Left lung (tissue), 4 donors: ENCODE measurements at regions not wholly inside any gene's neighbourhood (a gene's known extent, or its start where the extent isn't known, plus 50 kb on each side); places are given as distances from the start of the nearest gene placed in this dataset.

ENCODE experiments used
- ATAC-seq: fragments of 200-7000 bp; cut with Tn5 transposase; one replicate; pipeline ENCODE4 v1.9.1; 2020; ENCODE audit warnings: moderate library complexity
- DNase-seq, 4 donors: peaks; one replicate each; pipeline ENCODE4 v3.0.0-alpha.2; 2013 to 2020
- H3K27ac ChIP-seq, 2 donors: fragments of 200-600 bp; sonication (generic) in 1 of 2; one replicate each; pipeline versions ENCODE4 v1.5.0 to v1.8.0; 2020 to 2021
- H3K27me3 ChIP-seq, 2 donors: fragments of 200-600 bp; sonication (generic) in 1 of 2; one replicate each; pipeline versions ENCODE4 v1.5.0 to v1.8.0; 2020 to 2021
- H3K36me3 ChIP-seq, 2 donors: fragments of 200-600 bp; sonication (generic) in 1 of 2; one replicate each; pipeline versions ENCODE4 v1.5.0 to v1.8.0; 2020 to 2021
- H3K4me1 ChIP-seq, 2 donors: fragments of 200-600 bp; one replicate each; pipeline ENCODE4 v1.8.0; 2021
- H3K4me3 ChIP-seq, 2 donors: fragments of 200-600 bp; sonication (generic) in 1 of 2; one replicate each; pipeline versions ENCODE4 v1.5.0 to v1.8.0; 2020 to 2021; ENCODE audit warnings: mild to moderate bottlenecking in 1 of 2
- H3K9me3 ChIP-seq, 2 donors: fragments of 200-600 bp; sonication (generic) in 1 of 2; one replicate each; pipeline versions ENCODE4 v1.5.0 to v1.8.0; 2020 to 2021
- CTCF ChIP-seq, 2 donors: fragments of 200-600 bp; sonication (generic) in 1 of 2; IDR thresholded peaks; one replicate each; pipeline versions ENCODE4 v1.5.0 to v1.8.0; 2021; ENCODE audit warnings: antibody characterized with exemption in 2 of 2
- intact Hi-C, 2 donors: fragments of 100-400 bp; cut with DNase I; formaldehyde crosslinking; loops; one replicate each; pipeline versions ENCODE4 v1.11.2 to v1.14.2; 2022
- donor health status: DM: no; HTN: yes; CAD: no.
- donor health status: DM: no; HTN: no; CAD: no.

GRCh38 chr16:26688699-26689098 lies 378.0 kb upstream of the C16orf82 start:
- no peak for TF ChIP-seq CTCF (IDR thresholded peaks at IDR 0.05)
- no peak for ATAC-seq
- H3K36me3 ChIP-seq, result no peaks in the 10 kb centered on the region
- H3K9me3 ChIP-seq, result no peaks in the 10 kb centered on the region
- H3K4me1 ChIP-seq, result no peaks in the 10 kb centered on the region
- no peaks in the 10 kb centered on the region for H3K27me3 ChIP-seq
- H3K27ac ChIP-seq, result no peak overlapping the region
- no peak overlapping the region for H3K4me3 ChIP-seq
- no peak for DNase-seq
- intact Hi-C loops, result no loop called here

- Histone ChIP-seq H3K9me3 (no peaks in the 10 kb centered on the region), H3K4me1 (no peaks in the 10 kb centered on the region), H3K36me3 (no peaks in the 10 kb centered on the region), H3K27me3 (no peaks in the 10 kb centered on the region), H3K27ac (no peak overlapping the region), H3K4me3 (no peak overlapping the region)
- intact Hi-C loops, result no loop called here
- no peak for TF ChIP-seq CTCF (IDR thresholded peaks at IDR 0.05)
- no peak for ATAC-seq
- DNase-seq, result no peak
Measured at GRCh38 chr16:26692658-26693057, 374.1 kb upstream of the C16orf82 start.

GRCh38 chr16:26697807-26698206 lies 368.9 kb upstream of the C16orf82 start:
- H3K4me1 ChIP-seq, result no peaks in the 10 kb centered on the region
- intact Hi-C loops, result no loop called here
- no peak for DNase-seq
- H3K9me3 ChIP-seq, result peaks cover 0 to 14% of the 10 kb centered on the region in 2 donors
- no peaks in the 10 kb centered on the region for H3K27me3 ChIP-seq
- no peaks in the 10 kb centered on the region for H3K36me3 ChIP-seq
- no peak for TF ChIP-seq CTCF (IDR thresholded peaks at IDR 0.05)
- no peak for ATAC-seq
- no peak overlapping the region for H3K4me3 ChIP-seq
- H3K27ac ChIP-seq, result no peak overlapping the region

- intact Hi-C loops, result no loop called here
- Histone ChIP-seq H3K9me3 (peaks cover 0 to 14% of the 10 kb centered on the region in 2 donors), H3K4me3 (no peak overlapping the region), H3K27ac (no peak overlapping the region), H3K27me3 (no peaks in the 10 kb centered on the region), H3K4me1 (no peaks in the 10 kb centered on the region), H3K36me3 (no peaks in the 10 kb centered on the region)
- DNase-seq (no peak), ATAC-seq (no peak)
- no peak for TF ChIP-seq CTCF (IDR thresholded peaks at IDR 0.05)
Measured at GRCh38 chr16:26700250-26700649, 366.5 kb upstream of the C16orf82 start.

- H3K4me3 ChIP-seq, result no peak overlapping the region
- no peak for TF ChIP-seq CTCF (IDR thresholded peaks at IDR 0.05)
- no peak for DNase-seq
- no peaks in the 10 kb centered on the region for H3K36me3 ChIP-seq
- ATAC-seq, result no peak
- intact Hi-C loops, result no loop called here
- H3K27ac ChIP-seq, result no peak overlapping the region
- H3K27me3 ChIP-seq, result no peaks in the 10 kb centered on the region
- no peaks in the 10 kb centered on the region for H3K4me1 ChIP-seq
- H3K9me3 ChIP-seq, result peaks cover 0 to 14% of the 10 kb centered on the region in 2 donors
Measured at GRCh38 chr16:26701243-26701886, 365.4 kb upstream of the C16orf82 start.
